D721Med (cell line): ENCODE measurements at regions not wholly inside any gene's neighbourhood (a gene's known extent, or its start where the extent isn't known, plus 50 kb on each side); places are given as distances from the start of the nearest gene placed in this dataset.

Source experiments
- DNase-seq: peaks from one replicate; pipeline ENCODE4 v3.0.0; 2011; ENCODE audit warnings: low spot score; ENCODE audit not compliant: insufficient read length
- FAIRE-seq: peaks from 2 replicates; lab custom pipeline; 2011; peaks lifted over from hg19 to GRCh38; lab: Jason Lieb, UNC
- TF ChIP-seq, protein P1 (sequence below): IDR thresholded peaks from 2 replicates; pipeline ENCODE4 v1.5.1; 2012; ENCODE audit warnings: mild to moderate bottlenecking, control low read depth; ENCODE audit not compliant: insufficient read depth; ENCODE audit errors: missing control alignments

DNA sequence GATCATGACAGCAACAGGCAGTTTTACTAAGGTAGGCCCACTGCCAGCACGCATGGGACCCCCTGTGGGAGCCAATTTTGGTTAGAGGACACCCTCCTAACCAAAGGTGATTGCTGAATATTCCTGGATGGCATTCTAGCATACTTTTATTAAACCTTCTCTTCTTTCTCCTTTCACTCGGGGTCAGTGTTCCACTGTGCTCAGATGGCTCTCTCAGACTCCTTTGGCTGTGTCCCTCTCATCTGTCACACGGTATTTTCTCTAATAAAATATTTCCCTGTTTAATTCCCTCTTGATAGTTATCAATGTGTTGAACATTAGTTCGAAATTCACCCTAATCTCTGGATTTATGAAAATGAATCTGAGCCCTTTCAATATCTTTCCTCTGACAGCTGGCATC, 1315.3 kb downstream of the FSTL5 start:
- TF ChIP-seq, protein P1, sequence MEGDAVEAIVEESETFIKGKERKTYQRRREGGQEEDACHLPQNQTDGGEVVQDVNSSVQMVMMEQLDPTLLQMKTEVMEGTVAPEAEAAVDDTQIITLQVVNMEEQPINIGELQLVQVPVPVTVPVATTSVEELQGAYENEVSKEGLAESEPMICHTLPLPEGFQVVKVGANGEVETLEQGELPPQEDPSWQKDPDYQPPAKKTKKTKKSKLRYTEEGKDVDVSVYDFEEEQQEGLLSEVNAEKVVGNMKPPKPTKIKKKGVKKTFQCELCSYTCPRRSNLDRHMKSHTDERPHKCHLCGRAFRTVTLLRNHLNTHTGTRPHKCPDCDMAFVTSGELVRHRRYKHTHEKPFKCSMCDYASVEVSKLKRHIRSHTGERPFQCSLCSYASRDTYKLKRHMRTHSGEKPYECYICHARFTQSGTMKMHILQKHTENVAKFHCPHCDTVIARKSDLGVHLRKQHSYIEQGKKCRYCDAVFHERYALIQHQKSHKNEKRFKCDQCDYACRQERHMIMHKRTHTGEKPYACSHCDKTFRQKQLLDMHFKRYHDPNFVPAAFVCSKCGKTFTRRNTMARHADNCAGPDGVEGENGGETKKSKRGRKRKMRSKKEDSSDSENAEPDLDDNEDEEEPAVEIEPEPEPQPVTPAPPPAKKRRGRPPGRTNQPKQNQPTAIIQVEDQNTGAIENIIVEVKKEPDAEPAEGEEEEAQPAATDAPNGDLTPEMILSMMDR, result no peak
- no peak for DNase-seq
- no peak for FAIRE-seq

DNA sequence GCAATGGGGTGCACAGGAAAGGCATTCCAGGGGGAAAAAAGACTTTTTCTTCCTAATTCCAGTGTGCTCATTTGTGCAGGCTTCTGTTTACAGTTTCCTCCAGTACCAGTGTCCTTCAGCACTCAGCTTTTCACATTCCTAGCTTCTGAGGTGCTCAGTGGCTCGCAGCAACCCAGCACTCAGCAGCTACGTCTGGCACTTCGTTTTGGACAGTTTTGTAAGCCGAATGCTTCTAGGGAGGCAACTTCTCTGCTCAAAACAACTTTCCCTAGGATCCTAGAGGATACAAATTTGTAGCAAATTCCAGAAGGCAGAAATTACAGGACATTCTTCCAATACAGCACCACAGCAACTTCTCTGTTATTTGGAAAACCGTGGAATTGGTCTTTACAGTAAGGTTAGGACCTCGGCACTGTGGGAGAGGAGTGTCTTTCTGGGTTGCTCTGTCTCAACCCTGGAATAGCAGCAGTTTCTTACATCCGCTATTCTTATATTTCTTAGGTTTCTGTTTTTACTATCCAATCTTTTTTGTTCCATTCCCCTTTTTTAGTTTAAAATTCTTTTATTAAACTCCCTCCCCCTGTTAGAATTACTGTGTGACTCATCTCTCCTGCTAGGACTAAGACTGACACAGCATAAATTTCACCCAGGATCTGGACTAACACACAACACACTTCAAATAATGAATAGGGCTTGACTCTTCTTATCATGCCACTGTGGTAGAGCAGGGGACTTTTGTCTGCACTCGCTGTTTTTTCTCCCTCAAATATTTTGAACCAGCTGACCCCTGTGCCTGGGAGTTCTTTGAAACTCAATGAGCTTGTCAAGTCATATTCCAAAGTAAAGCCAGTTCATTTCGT, 1314.7 kb downstream of the FSTL5 start:
- DNase-seq (no peak), FAIRE-seq (no peak)
- TF ChIP-seq, protein P1, result no peak

DNA sequence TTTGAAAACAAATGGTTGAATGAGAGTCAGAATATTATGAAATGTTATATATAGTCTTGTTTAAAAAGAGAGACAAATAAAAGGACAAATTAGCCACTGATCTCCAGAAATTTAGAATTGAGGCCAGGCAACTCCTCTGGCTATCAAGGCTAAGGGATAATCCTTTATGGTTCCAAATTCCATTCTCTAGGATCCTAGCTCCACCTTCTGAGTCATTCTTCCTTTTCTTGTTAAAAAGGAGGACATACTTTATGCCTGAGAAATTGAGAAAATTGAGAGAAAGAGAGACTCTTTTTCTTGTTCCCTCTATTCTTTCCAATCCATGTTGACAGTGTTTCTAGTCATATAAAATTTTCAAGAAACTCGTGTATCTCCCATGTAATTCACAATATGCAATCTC, 1299.5 kb downstream of the FSTL5 start:
- no peak for DNase-seq
- TF ChIP-seq, protein P1, result no peak
- no peak for FAIRE-seq

DNA sequence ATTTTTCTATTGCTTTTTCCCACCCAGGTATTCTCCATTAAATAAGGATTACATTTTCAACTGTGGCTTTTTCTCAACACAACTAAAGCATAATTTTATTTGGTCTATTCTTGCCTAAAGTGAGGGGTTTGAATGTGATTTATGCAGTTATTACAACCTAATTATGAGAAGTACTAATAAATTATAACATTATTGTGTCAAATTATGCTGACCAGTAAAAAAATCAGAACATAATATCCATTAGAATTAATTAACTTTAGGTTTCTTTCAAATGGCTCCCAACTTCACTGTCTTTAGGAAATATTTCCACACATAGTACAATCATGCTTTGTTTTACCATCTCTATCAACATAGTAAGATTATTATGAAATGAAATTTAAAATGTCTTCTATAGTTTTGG, 1293.9 kb downstream of the FSTL5 start:
- FAIRE-seq (no peak), DNase-seq (no peak)
- TF ChIP-seq, protein P1, result no peak

DNA sequence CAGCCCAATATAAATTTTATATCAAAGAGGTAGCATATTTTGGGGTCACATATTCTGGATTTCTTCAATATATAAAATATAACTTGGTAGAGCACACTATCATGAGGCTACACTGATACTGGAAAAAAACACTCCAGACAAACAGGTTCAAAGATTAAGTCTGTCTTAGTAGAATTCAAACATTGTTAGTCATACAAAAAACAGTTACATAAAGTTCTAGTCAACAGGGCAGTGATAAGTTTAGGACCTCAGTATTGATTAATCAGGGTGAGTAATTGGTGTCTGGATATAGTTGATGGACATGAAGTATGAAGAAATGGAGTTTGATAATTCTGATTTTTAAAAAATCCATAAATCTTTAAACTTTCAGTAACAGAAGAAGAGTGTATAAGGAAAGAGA, 1291.3 kb downstream of the FSTL5 start:
- TF ChIP-seq, protein P1, result no peak
- DNase-seq (no peak), FAIRE-seq (no peak)

DNA sequence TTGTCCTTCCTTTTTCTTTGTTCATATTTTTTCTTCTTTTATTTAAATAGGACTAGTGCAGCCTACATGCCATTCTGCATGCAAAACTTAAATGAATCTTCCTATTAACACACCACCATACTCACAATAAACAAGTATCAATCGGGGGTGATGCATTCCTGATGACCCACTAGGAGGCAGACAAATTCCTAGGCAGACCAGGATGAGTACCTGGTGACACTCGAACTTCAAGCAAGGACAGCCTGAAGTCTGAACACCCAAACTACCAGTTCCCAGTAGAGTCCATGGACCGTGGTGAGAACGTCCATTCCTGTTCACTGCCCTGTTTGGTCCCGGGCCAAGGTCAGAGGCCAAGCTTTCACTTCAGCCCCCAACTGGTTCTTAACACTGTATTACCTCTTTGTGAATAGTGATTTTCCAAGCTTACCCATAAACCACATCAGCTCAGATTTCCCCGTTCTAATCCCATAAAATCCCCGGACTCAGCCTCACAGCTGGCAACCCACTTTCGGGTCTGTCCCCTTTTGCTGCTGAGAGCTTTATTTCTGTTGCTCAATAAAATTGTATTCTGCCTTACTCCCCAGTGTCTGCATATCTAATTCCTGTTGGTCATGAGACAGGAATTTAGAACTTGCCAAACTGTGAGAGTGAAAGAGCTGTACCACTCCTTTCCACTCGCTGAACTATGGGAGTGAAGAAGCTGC, 1286.6 kb downstream of the FSTL5 start:
- no peak for DNase-seq
- peak; percentile 32 for FAIRE-seq
- TF ChIP-seq, protein P1, result no peak
